SJCRH30 (cell line): ENCODE measurements at regions not wholly inside any gene's neighbourhood (a gene's known extent, or its start where the extent isn't known, plus 50 kb on each side); places are given as distances from the start of the nearest gene placed in this dataset.

Experiments
- DNase-seq, 2 experiments: peaks; one replicate each; pipeline ENCODE4 v3.0.0-alpha.2; 2015 to 2020
- H3K27ac ChIP-seq: fragments of 250-450 bp; sonication (Bioruptor Pico); 2 replicates; pipeline ENCODE4 v1.5.1; 2020; ENCODE audit warnings: mild to moderate bottlenecking, moderate library complexity
- H3K27me3 ChIP-seq: fragments of 250-450 bp; sonication (Bioruptor Pico); 2 replicates; pipeline ENCODE4 v1.5.1; 2020; ENCODE audit warnings: mild to moderate bottlenecking, moderate library complexity
- H3K36me3 ChIP-seq: fragments of 250-450 bp; sonication (Bioruptor Pico); 2 replicates; pipeline ENCODE4 v1.5.1; 2020; ENCODE audit warnings: mild to moderate bottlenecking, moderate library complexity
- H3K4me1 ChIP-seq: fragments of 250-450 bp; sonication (Bioruptor Pico); 2 replicates; pipeline ENCODE4 v1.5.1; 2020; ENCODE audit warnings: mild to moderate bottlenecking, moderate library complexity
- H3K4me3 ChIP-seq: fragments of 250-450 bp; sonication (Bioruptor Pico); 2 replicates; pipeline ENCODE4 v1.5.1; 2020; ENCODE audit warnings: mild to moderate bottlenecking, moderate library complexity
- H3K9me3 ChIP-seq: fragments of 250-450 bp; sonication (Bioruptor Pico); replicated peaks from 2 replicates; pipeline ENCODE4 v1.5.1; 2020; ENCODE audit warnings: mild to moderate bottlenecking, moderate library complexity

GRCh38 chr10:111756217-111757061, 427.1 kb downstream of the GPAM start:
- no peaks in the 10 kb centered on the region for H3K4me1 ChIP-seq
- no peak overlapping the region for H3K27ac ChIP-seq
- no peak overlapping the region for H3K4me3 ChIP-seq
- peaks cover 6% of the 10 kb centered on the region; the same call in 1 of the 2 replicates for H3K27me3 ChIP-seq
- H3K9me3 ChIP-seq: no peaks in the 10 kb centered on the region
- peak; percentile 32 to 68 for DNase-seq
- H3K36me3 ChIP-seq: no peaks in the 10 kb centered on the region

GRCh38 chr10:111758593-111758992, 425.0 kb downstream of the GPAM start:
- H3K27me3 ChIP-seq: peaks cover 6% of the 10 kb centered on the region; the same call in 1 of the 2 replicates
- no peaks in the 10 kb centered on the region for H3K36me3 ChIP-seq
- H3K27ac ChIP-seq: no peak overlapping the region
- no peak overlapping the region for H3K4me3 ChIP-seq
- no peak for DNase-seq
- no peaks in the 10 kb centered on the region for H3K9me3 ChIP-seq
- no peaks in the 10 kb centered on the region for H3K4me1 ChIP-seq

GRCh38 chr10:111762114-111762513, 421.5 kb downstream of the GPAM start:
- Histone ChIP-seq H3K36me3 (no peaks in the 10 kb centered on the region), H3K9me3 (no peaks in the 10 kb centered on the region), H3K27me3 (no peaks in the 10 kb centered on the region), H3K27ac (no peak overlapping the region), H3K4me3 (no peak overlapping the region), H3K4me1 (no peaks in the 10 kb centered on the region)
- DNase-seq: peak in 1 of 2 experiments; percentile 5

GRCh38 chr10:111765216-111765615, 418.3 kb downstream of the GPAM start:
- DNase-seq: no peak
- no peaks in the 10 kb centered on the region for H3K36me3 ChIP-seq

GRCh38 chr10:111766464-111766863, 417.1 kb downstream of the GPAM start:
- Histone ChIP-seq H3K27ac (no peak overlapping the region), H3K36me3 (0 out of 2 replicates have a peak, but pooled peaks cover 2% of the 10 kb centered on the region), H3K4me1 (no peaks in the 10 kb centered on the region), H3K4me3 (no peak overlapping the region), H3K9me3 (no peaks in the 10 kb centered on the region), H3K27me3 (no peaks in the 10 kb centered on the region; the same call in 1 of the 2 replicates)
- no peak for DNase-seq

More at GRCh38 chr10:111765216-111765615, 418.3 kb downstream of the GPAM start:
- Histone ChIP-seq H3K4me1 (no peaks in the 10 kb centered on the region), H3K9me3 (no peaks in the 10 kb centered on the region), H3K27ac (no peak overlapping the region), H3K4me3 (no peak overlapping the region), H3K27me3 (no peaks in the 10 kb centered on the region)

- H3K27me3 ChIP-seq: no peaks in the 10 kb centered on the region; the same call in 1 of the 2 replicates
- H3K4me1 ChIP-seq: no peaks in the 10 kb centered on the region
- H3K4me3 ChIP-seq: no peak overlapping the region
- 0 out of 2 replicates have a peak, but pooled peaks cover 2% of the 10 kb centered on the region for H3K36me3 ChIP-seq
- H3K27ac ChIP-seq: no peak overlapping the region
- DNase-seq: no peak
- H3K9me3 ChIP-seq: no peaks in the 10 kb centered on the region
Measured at GRCh38 chr10:111767661-111768060, 415.9 kb downstream of the GPAM start.

GRCh38 chr10:111773950-111774349, 409.6 kb downstream of the GPAM start:
- no peak overlapping the region for H3K27ac ChIP-seq
- no peak overlapping the region for H3K4me3 ChIP-seq
- no peaks in the 10 kb centered on the region for H3K9me3 ChIP-seq
- H3K36me3 ChIP-seq: 0 out of 2 replicates have a peak, but pooled peaks cover 2% of the 10 kb centered on the region
- no peak for DNase-seq
- no peaks in the 10 kb centered on the region for H3K4me1 ChIP-seq
- H3K27me3 ChIP-seq: no peaks in the 10 kb centered on the region; the same call in 1 of the 2 replicates

GRCh38 chr10:111774486-111774885, 409.1 kb downstream of the GPAM start:
- DNase-seq: no peak
- Histone ChIP-seq H3K4me3 (no peak overlapping the region), H3K9me3 (no peaks in the 10 kb centered on the region), H3K27me3 (no peaks in the 10 kb centered on the region; the same call in 1 of the 2 replicates), H3K4me1 (no peaks in the 10 kb centered on the region), H3K27ac (no peak overlapping the region), H3K36me3 (0 out of 2 replicates have a peak, but pooled peaks cover 2% of the 10 kb centered on the region)

- no peaks in the 10 kb centered on the region for H3K9me3 ChIP-seq
- H3K27me3 ChIP-seq: no peaks in the 10 kb centered on the region; the same call in 1 of the 2 replicates
- no peak for DNase-seq
- H3K4me3 ChIP-seq: no peak overlapping the region
- H3K36me3 ChIP-seq: no peaks in the 10 kb centered on the region
- no peak overlapping the region for H3K27ac ChIP-seq
- H3K4me1 ChIP-seq: no peaks in the 10 kb centered on the region
Measured at GRCh38 chr10:111784436-111784835, 399.1 kb downstream of the GPAM start.

GRCh38 chr10:111784946-111785465, 398.6 kb downstream of the GPAM start:
- Histone ChIP-seq H3K27ac (no peak overlapping the region), H3K4me1 (no peaks in the 10 kb centered on the region), H3K36me3 (no peaks in the 10 kb centered on the region), H3K9me3 (no peaks in the 10 kb centered on the region), H3K27me3 (no peaks in the 10 kb centered on the region; the same call in 1 of the 2 replicates), H3K4me3 (no peak overlapping the region)
- no peak for DNase-seq

- Histone ChIP-seq H3K36me3 (no peaks in the 10 kb centered on the region), H3K9me3 (no peaks in the 10 kb centered on the region), H3K27me3 (no peaks in the 10 kb centered on the region; the same call in 1 of the 2 replicates), H3K4me1 (no peaks in the 10 kb centered on the region), H3K4me3 (no peak overlapping the region), H3K27ac (no peak overlapping the region)
- no peak for DNase-seq
Measured at GRCh38 chr10:111785921-111786320, 397.6 kb downstream of the GPAM start.

GRCh38 chr10:111789821-111790220, 393.7 kb downstream of the GPAM start:
- H3K36me3 ChIP-seq: no peaks in the 10 kb centered on the region
- DNase-seq: no peak
- H3K27ac ChIP-seq: no peak overlapping the region
- no peaks in the 10 kb centered on the region for H3K4me1 ChIP-seq
- H3K4me3 ChIP-seq: no peak overlapping the region
- no peaks in the 10 kb centered on the region; the same call in 1 of the 2 replicates for H3K27me3 ChIP-seq
- no peaks in the 10 kb centered on the region for H3K9me3 ChIP-seq

GRCh38 chr10:111801841-111802240, 381.7 kb downstream of the GPAM start:
- Histone ChIP-seq H3K27ac (no peak overlapping the region), H3K9me3 (no peaks in the 10 kb centered on the region), H3K36me3 (no peaks in the 10 kb centered on the region), H3K27me3 (peaks cover 3% of the 10 kb centered on the region; the same call in 1 of the 2 replicates), H3K4me3 (no peak overlapping the region), H3K4me1 (no peaks in the 10 kb centered on the region)
- DNase-seq: no peak

- H3K27me3 ChIP-seq: peaks cover 3% of the 10 kb centered on the region; the same call in 1 of the 2 replicates
- H3K4me1 ChIP-seq: no peaks in the 10 kb centered on the region
- H3K4me3 ChIP-seq: no peak overlapping the region
- H3K9me3 ChIP-seq: no peaks in the 10 kb centered on the region
- H3K36me3 ChIP-seq: no peaks in the 10 kb centered on the region
- DNase-seq: no peak
- no peak overlapping the region for H3K27ac ChIP-seq
Measured at GRCh38 chr10:111804781-111805180, 378.8 kb downstream of the GPAM start.

GRCh38 chr10:111811517-111811916, 372.0 kb downstream of the GPAM start:
- Histone ChIP-seq H3K27me3 (no peaks in the 10 kb centered on the region), H3K4me1 (no peaks in the 10 kb centered on the region), H3K9me3 (no peaks in the 10 kb centered on the region), H3K27ac (no peak overlapping the region), H3K4me3 (no peak overlapping the region), H3K36me3 (no peaks in the 10 kb centered on the region)
- no peak for DNase-seq
